B cell (primary cell): ENCODE measurements at regions not wholly inside any gene's neighbourhood (a gene's known extent, or its start where the extent isn't known, plus 50 kb on each side); places are given as distances from the start of the nearest gene placed in this dataset.

Experiments used
- EZH2 ChIP-seq: IDR thresholded peaks from 2 replicates; pipeline ENCODE4 v1.6.1; 2012; ENCODE audit warnings: borderline replicate concordance, low read depth, mild to moderate bottlenecking, moderate library complexity, low read length; ENCODE audit not compliant: insufficient read depth, poor library complexity, severe bottlenecking
- TF ChIP-seq, protein P1 (sequence below): fragments of 200-600 bp; IDR thresholded peaks from one replicate; pipeline ENCODE4 v1.8.0; 2022; ENCODE audit warnings: antibody characterized with exemption, mild to moderate bottlenecking

DNA sequence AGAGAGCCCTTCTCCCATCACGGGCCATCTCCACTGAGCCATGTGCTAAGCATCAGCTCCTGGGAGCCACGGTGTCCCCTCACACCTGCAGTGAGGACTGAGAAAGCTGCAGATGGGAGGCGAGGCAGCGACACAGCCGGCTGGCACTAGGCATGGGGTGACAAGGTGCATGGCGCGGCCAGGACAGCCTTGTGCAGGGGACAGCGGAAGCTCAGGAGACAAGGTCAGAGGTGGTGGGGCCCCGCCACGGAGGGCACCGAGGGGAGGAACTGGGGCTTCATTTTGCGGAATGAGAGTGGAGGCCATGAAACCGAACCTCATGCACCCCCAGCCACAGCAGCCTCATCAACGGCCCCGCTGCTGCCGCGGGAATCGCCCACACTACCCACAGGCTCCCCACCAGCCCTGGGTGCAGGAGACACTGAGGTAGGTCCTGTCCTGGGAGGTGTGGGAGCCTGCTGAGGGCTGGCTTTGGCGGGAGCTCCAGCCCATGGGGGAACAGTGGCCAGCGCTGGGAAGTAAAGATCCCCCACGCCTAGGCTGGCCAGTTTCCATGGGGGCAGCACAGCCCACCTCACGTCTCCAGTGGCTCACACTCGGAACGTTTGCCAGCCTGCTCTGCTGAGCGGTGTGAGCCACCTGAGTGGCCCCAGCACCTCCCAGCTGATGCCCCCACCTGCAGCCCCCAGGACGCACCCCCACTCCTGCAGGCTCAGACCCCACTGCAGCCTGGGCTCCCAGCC, 71.2 kb upstream of the INSIG1 start:
- TF ChIP-seq EZH2: no peak
- TF ChIP-seq, protein P1, sequence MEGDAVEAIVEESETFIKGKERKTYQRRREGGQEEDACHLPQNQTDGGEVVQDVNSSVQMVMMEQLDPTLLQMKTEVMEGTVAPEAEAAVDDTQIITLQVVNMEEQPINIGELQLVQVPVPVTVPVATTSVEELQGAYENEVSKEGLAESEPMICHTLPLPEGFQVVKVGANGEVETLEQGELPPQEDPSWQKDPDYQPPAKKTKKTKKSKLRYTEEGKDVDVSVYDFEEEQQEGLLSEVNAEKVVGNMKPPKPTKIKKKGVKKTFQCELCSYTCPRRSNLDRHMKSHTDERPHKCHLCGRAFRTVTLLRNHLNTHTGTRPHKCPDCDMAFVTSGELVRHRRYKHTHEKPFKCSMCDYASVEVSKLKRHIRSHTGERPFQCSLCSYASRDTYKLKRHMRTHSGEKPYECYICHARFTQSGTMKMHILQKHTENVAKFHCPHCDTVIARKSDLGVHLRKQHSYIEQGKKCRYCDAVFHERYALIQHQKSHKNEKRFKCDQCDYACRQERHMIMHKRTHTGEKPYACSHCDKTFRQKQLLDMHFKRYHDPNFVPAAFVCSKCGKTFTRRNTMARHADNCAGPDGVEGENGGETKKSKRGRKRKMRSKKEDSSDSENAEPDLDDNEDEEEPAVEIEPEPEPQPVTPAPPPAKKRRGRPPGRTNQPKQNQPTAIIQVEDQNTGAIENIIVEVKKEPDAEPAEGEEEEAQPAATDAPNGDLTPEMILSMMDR: no peak
